GM12872 (cell line): ENCODE measurements at regions not wholly inside any gene's neighbourhood (a gene's known extent, or its start where the extent isn't known, plus 50 kb on each side); places are given as distances from the start of the nearest gene placed in this dataset.

Experiments
- CTCF ChIP-seq: IDR thresholded peaks from 3 replicates; pipeline ENCODE4 v1.5.1; 2011; ENCODE audit warnings: low read depth, mild to moderate bottlenecking, low read length, moderate library complexity; ENCODE audit not compliant: insufficient read depth

- TF ChIP-seq CTCF, result no peak
Measured at GRCh38 chr5:162325143-162325727, 257.7 kb downstream of the GABRG2 start.

- TF ChIP-seq CTCF, result no peak
Measured at GRCh38 chr5:162334944-162335343, 267.4 kb downstream of the GABRG2 start.

GRCh38 chr5:162360373-162360931 lies 292.9 kb downstream of the GABRG2 start:
- TF ChIP-seq CTCF, result no peak

- no peak for TF ChIP-seq CTCF
Measured at GRCh38 chr5:162372256-162372655, 304.7 kb downstream of the GABRG2 start.

- TF ChIP-seq CTCF, result no peak
Measured at GRCh38 chr5:162377895-162378294, 310.3 kb downstream of the GABRG2 start.

GRCh38 chr5:162382839-162383238 lies 315.3 kb downstream of the GABRG2 start:
- TF ChIP-seq CTCF, result no peak

GRCh38 chr5:162384225-162384624 lies 316.7 kb downstream of the GABRG2 start:
- no peak for TF ChIP-seq CTCF

- no peak for TF ChIP-seq CTCF
Measured at GRCh38 chr5:162391833-162392232, 324.3 kb downstream of the GABRG2 start.
